ENCODE measurements at regions not wholly inside any gene's neighbourhood (a gene's known extent, or its start where the extent isn't known, plus 50 kb on each side); places are given as distances from the start of the nearest gene placed in this dataset.

DNA sequence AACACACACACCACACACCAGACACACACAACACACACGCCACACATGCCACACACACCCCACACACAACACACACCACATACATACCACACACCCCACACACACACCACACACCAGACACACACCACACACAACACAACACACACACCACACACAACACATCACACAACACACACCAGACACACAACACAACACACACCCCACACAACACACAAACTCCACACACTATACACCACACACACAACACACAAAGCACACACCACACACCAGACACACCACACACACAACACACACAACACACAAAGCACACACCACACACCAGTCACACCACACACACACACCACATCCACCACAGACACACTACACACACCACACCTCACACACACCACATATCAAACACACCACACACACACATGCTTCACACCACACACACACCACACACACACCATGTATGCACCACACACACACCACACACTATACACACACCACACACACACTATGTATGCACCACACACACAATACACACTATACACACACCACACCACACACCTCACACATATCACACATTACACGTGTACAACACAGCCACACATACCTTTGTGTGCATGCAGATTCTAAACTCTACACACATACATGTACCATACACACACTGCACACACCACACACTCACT lies 72.2 kb downstream of the TMEM18 start:
- TF ChIP-seq POLR2AphosphoS5 (IDR thresholded peaks at IDR 0.05; ENCODE audit: low read depth, low read length) (no peak), SPI1 (IDR thresholded peaks at IDR 0.05; ENCODE audit: low read depth, low read length) (no peak)

Measured in GM12891 (cell line).